Fibroblast of skin of left quadriceps (primary cell): ENCODE measurements at regions not wholly inside any gene's neighbourhood (a gene's known extent, or its start where the extent isn't known, plus 50 kb on each side); places are given as distances from the start of the nearest gene placed in this dataset.
A peak's percentile ranks its signal among the peaks of the same experiment; 100 is the strongest.

Experiments used
- DNase-seq, 2 experiments: peaks; one replicate each; pipeline ENCODE4 v3.0.0-alpha.2; 2013; ENCODE audit warnings: low read depth in 2 of 2

DNA sequence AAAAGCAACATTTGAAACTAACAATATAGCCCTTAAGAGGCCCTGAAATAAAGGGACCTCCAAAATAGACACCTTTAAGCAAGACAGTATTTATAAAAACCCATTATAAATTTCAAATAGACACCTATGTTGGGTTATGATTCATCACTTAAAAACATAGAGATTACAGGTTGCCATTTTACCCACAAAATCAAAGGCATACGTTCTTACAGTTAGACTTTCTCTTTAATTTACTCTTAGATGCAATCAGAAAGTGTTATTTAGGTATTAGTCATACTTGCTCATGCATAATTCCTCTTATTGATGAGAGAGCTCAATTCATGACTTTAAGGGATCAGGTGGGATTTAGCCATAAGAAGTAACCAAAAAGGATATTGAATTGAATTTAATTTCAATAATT, 51.5 kb upstream of the TMEM200A start:
- no peak for DNase-seq

DNA sequence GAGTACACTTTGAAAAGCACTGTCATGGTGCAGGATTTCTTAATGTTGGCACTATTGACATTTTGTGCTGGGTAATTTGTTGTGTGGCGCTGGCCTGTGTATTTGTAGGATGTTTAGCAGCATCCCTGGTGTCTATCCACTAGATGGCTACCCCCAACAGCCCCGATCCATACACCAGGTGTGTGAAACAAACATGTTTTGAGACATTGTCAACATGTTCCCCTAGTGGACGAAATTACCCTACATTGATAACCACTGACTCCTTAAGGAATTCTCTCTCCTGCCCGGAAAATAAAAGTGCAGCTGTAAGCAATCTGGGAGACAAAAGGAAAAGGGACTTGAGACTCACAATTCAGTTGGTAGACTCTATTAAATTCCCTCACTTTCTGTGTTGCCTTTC, 52.6 kb upstream of the TMEM200A start:
- DNase-seq: no peak

DNA sequence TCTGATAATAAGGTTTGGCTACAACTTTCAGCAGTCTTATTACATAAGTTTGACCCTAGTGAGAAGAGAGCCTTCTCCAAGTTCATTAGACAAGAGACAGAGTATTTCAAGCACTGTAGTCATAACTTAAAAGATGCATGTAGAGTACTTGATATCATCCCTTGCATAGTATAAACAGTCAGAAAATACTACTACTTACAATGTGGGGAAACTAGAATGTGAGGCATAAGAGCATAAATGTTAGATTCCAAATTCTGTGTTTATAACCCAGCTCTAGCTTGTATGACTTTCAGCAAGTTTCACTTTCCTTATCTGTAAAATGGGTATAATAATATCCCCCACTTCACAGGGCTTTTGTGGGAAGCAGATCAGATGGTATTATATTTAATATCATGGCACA, 56.8 kb upstream of the TMEM200A start:
- DNase-seq: no peak

DNA sequence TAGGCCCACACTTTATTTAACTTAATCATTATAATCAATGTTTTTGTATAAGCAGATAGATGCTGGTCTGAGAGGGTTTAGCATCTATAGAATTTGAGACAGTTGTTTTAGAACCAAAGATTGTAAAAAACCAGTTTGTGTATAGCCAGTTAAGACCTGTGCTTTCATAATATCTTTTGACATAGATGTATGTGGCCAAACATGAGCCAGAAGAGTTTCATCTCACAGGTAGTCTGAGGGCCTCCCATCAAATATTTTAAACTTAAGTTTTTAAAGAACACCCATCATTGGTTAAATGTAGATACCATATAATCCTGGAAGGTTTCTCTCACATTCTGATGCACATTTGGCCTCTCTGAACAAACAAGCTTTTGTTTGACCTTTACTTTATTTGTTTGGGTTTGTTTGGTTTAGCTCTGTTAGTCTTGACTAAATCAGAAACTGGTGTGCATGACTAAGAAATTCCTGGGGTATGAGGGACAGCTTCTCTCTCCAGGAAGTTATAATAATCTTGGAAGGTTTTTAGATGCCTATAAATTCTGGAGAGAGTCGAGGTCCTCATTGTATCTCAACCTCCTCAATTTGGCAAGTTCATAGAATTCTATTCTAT, 58.0 kb upstream of the TMEM200A start:
- peak; percentile 59 for DNase-seq

- no peak for DNase-seq
These were observed 59.4 kb upstream of the TMEM200A start for GRCh38 chr6:130306377-130306776.

GRCh38 chr6:130303431-130303830, 62.4 kb upstream of the TMEM200A start:
- DNase-seq: peak; percentile 66 to 77

DNA sequence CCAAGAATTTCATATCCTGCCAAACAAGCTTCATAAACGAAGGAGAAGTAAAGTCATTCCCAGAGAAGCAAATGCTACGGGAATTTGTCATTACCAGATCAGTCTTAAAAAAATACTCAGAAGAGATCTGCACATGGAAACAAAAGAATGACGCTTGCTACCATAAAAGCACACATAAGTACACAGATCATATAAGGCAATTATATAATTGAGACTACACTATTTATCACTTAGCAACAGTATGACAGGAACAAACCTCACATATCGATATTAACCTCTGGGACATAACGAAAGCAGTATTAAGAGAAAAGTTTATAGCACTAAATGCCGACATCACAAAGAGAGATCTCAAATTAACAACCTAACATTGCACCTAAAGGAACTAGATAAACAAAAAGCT, 67.6 kb upstream of the TMEM200A start:
- no peak for DNase-seq

- no peak for DNase-seq
These were observed 69.0 kb upstream of the TMEM200A start for GRCh38 chr6:130296854-130297253.

DNA sequence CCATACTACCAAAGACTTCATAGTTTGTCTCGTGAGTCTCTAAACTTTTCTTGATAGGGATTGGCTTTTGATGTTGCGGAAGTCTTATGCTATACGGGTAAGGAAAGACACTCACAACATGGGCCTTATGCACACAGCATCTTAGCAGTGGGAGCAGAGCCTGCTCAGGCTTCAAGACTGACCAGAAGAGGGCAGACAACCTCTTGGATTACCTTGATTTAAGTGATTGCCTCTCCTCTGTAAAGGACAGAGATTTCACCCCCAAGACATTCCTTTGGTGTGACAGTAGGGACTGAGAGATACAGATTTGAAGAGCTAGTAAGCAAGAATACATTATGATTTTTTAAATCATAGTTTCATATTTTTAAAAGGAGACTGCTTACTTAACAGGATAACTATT, 71.0 kb upstream of the SAMD3 start:
- DNase-seq: peak in 1 of 2 experiments; percentile 43

GRCh38 chr6:130288065-130288464, 65.3 kb upstream of the SAMD3 start:
- DNase-seq: peak in 1 of 2 experiments; percentile 14

GRCh38 chr6:130282234-130282995, 59.7 kb upstream of the SAMD3 start:
- peak in 1 of 2 experiments; percentile 23 for DNase-seq

DNA sequence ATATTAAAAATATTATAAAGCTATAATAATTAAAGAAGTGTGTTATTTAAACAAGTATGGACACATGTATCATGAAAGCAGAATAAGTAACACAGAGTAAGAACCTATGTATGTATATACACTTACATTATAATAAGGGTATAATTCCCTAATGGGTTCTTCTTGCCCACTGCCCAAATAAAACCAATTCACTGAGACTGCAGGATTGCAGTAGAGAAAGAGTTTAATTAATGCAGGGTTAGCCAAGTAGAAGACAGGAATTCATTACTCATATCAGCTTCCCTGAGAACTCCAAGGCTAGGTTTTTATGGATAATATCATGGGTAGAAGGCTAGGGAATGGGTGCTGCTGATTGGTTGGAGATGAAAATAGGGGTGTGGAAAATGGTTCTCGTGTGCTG, 53.8 kb upstream of the SAMD3 start:
- no peak for DNase-seq

DNA sequence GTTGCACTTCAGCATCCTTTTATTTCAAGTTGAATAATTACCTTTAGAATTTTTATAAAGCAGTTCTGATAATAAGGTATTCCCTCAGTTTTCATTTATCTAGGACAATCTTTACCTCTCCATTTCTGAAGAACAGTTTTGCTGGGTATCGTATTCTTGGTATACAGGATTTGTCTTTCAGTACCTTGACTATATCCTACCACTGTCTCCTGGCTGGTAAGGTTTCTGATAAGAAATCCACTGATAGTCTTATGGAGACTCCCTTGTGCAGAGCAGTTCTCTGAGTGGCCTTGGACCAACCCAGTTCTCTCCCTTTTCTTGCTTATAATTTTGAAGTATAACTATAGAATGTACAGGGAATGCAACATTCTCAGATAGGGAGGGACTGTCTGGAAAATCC, 51.3 kb upstream of the SAMD3 start:
- DNase-seq: no peak
